Activated naive CD4-positive, alpha-beta T cell treated with anti-CD3 and anti-CD28 coated beads, Interleukin-2, amount 50 U/mL, for 72 hours (primary cell): ENCODE measurements at regions not wholly inside any gene's neighbourhood (a gene's known extent, or its start where the extent isn't known, plus 50 kb on each side); places are given as distances from the start of the nearest gene placed in this dataset.
"Not testable (repeated sequence)": the region's sequence is repeated elsewhere in the genome, so short reads cannot be mapped to it uniquely, and the experiment has no call there.

Experiments
- ATAC-seq, 2 donors: fragments of 150-1000 bp; cut with Tn5 transposase; 2 replicates each; pipeline ENCODE4 v1.10.0; 2021; ENCODE audit warnings: mild to moderate bottlenecking in 2 of 2, moderate library complexity in 2 of 2
- DNase-seq, 2 donors: peaks; one replicate each; pipeline ENCODE4 v3.0.0; 2021 to 2022; ENCODE audit warnings: low spot score in 2 of 2
- H3K27ac Mint-ChIP-seq, 2 donors: one replicate each; pipeline ENCODE4 v1.8.0; 2022; ENCODE audit warnings: mild to moderate bottlenecking in 2 of 2, mixed read lengths in 2 of 2
- H3K36me3 Mint-ChIP-seq, 2 donors: one replicate each; pipeline ENCODE4 v1.8.0; 2022; ENCODE audit warnings: mixed read lengths in 2 of 2
- H3K9me3 Mint-ChIP-seq, 2 donors: one replicate each; pipeline ENCODE4 v1.8.0; 2022; ENCODE audit warnings: mixed read lengths in 2 of 2

DNA sequence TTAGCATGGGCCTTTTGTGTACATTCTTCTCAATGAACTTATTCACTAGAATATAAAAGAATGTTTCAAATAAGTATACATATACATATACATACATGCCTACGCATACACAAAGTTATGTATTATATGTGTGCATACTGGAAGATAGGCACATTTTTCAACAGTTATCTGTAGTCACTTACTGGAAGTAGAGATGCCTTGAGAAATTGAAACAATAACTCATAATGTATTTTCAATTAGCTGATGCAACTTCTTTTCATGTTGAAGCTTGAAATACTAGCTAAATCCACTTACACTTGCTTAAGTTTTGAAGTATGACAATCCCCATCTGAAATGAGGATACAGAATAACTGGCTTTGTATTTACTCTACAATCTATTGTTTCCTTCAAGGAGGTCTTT lies 469.0 kb upstream of the PTGER4 start:
- H3K27ac Mint-ChIP-seq, result peak overlapping the region in 1 of 2 donors; percentile 98
- H3K36me3 Mint-ChIP-seq, result peaks cover 0 to 61% of the 10 kb centered on the region in 2 donors
- H3K9me3 Mint-ChIP-seq, result peaks cover 0 to 30% of the 10 kb centered on the region in 2 donors
- peak in 1 of 2 donors; percentile 81 for ATAC-seq
- no peak for DNase-seq

DNA sequence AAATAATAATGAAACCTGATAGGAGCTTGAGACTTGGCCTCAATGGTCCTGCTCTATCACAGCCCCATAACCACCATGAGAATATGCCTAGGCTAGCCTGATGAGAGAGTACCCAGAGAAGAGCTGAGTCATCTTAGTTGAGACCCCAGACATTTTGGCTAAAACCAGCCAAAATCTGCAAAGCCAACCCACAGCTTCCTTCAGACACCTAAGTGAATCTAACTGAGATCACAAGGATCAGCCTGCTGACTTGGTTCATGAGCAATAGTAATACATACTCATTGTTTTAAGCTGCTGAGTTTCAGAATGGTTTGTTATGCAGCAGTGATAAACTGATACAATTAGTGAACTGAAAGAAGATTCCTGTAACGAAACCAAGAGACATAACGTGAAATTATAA lies 473.7 kb upstream of the PTGER4 start:
- Mint-ChIP-seq H3K27ac (no peak overlapping the region), H3K36me3 (peaks cover 0 to 47% of the 10 kb centered on the region in 2 donors), H3K9me3 (peaks cover 0 to 24% of the 10 kb centered on the region in 2 donors)
- DNase-seq, result no peak
- peak; percentile 60 to 67 for ATAC-seq

DNA sequence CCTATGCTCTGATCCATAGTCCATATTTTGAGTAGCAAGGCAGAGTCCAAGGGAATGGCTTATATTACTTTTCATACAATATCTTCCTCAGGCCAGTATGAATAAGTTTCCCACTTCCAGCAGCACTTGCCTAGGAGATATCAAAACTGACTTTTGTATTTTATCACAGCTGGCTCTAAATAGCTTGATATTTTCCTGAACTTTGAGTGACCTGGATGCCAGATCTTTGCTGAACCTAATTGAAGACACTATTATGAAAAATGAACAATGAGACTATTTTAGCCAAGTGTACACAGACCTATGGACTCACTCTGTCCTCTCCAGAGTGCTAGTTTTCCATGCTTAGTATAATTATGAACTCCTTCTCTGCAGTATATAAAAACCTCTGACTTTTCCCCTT lies 475.6 kb upstream of the PTGER4 start:
- H3K36me3 Mint-ChIP-seq, result peaks cover 0 to 44% of the 10 kb centered on the region in 2 donors
- no peak overlapping the region for H3K27ac Mint-ChIP-seq
- no peak for DNase-seq
- peaks cover 0 to 24% of the 10 kb centered on the region in 2 donors for H3K9me3 Mint-ChIP-seq
- no peak for ATAC-seq

DNA sequence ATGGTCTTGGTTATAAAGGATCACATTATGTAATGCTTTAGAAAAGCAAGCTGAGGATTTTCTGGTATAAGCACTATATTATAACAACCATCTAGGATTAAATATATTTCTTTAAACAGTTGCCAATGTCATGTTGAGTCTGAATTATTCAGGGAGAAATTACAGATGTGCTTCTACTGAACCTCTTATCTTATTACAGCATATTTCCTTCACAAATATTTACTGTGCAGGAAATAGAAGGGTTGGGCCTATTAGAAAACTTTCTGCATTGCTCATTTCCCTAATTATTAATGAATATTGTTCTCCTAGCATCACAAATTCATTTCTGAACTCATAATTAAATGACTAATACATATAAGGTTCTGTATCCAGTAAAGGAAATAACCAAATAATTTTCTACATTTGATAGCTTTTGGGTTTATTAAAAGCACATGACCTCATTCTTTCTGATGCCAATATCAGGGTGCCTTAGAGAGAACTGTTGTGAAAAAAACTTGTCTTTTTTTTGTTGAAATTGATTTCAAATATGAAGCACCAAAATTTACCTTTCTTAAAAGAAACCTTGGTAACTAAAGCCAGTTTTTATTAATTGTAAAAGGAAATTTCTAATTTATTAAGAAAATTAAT lies 476.8 kb upstream of the PTGER4 start:
- no peak for ATAC-seq
- Mint-ChIP-seq H3K27ac (no peak overlapping the region), H3K9me3 (peaks cover 0 to 17% of the 10 kb centered on the region in 2 donors), H3K36me3 (peaks cover 0 to 34% of the 10 kb centered on the region in 2 donors)
- DNase-seq, result no peak

DNA sequence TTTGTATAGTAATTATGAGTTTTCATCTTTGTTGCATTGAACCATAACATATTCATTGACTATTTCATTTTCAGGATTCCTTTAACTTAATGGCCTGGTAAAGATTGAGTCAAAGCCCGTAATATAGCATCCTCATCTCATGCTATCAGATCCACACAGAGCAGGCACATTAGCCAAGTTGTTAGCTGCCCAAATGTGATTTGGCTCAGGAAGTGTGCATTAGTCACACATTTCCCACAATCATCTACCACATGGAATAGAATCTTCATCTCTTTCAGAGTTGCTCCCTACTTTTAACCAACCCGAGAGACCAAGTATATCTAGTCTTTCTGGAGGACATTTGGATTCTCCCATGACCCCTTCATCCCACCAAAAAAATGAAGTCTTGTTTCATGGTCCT lies 481.0 kb upstream of the PTGER4 start:
- no peak overlapping the region for H3K27ac Mint-ChIP-seq
- ATAC-seq (no peak), DNase-seq (no peak)
- H3K36me3 Mint-ChIP-seq, result peaks cover 0 to 6% of the 10 kb centered on the region in 2 donors
- peaks cover 0 to 7% of the 10 kb centered on the region in 2 donors for H3K9me3 Mint-ChIP-seq

DNA sequence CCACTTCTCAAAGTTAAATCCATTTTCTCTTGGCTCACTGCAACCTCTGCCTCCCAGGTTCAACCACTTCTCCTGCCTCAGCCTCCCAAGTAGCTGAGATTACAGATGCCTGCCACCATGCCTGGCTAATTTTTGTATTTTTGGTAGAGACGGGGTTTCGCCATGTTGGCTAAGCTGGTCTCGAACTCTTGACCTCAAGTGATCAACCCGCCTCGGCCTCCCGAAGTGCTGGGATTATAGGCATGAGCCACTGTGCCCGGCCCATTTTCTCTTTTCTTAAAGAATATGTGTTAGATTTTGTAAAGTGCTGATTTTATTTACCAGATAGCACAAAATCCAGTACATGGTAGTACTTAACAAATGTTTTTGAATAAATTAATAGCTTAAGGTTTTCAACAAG lies 484.1 kb upstream of the PTGER4 start:
- DNase-seq, H3K27ac Mint-ChIP-seq, ATAC-seq, H3K9me3 Mint-ChIP-seq, H3K36me3 Mint-ChIP-seq: not testable (repeated sequence)

DNA sequence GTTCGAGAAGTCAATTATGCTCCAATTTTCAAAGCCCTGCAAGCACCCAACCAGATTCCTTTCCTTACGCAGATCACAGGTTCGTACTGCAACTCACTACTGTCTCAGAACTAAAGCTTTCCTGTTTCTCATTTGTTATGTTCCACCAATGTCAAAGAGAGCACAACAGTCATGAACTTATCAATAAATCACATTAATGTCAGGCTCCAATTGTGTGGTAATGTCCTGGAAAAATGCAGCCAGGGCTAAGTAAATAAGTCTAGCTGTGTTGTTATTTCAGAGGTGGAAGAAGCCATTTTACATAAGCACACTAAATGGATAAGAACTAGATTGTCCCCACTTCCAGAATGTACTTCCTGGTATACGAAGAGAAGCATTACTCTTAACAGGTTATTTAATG lies 488.6 kb upstream of the PTGER4 start:
- Mint-ChIP-seq H3K36me3 (no peaks in the 10 kb centered on the region), H3K27ac (no peak overlapping the region), H3K9me3 (peaks cover 0 to 8% of the 10 kb centered on the region in 2 donors)
- ATAC-seq (no peak), DNase-seq (no peak)

DNA sequence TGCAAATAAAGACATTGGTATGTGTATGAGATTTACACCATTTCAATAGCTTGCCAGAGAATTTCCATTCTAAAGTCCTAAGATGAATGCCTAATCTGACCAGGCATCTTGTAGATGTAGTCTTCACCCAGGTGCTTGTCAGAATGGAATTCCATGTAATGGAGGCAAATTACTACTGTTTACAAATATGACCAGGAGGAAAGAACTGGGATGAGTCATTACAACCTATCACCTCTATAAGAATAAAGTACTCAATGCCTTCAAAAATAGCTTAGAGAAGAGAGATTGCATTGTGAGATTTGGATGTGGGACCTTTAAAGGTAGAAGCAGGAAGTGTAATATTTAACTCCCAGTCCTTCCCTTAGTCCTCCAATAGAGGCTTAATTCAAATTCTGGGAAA lies 507.0 kb upstream of the PTGER4 start:
- ATAC-seq, result no peak
- peaks cover 17 to 47% of the 10 kb centered on the region in 2 donors for H3K9me3 Mint-ChIP-seq
- peaks cover 15 to 39% of the 10 kb centered on the region in 2 donors for H3K36me3 Mint-ChIP-seq
- no peak overlapping the region for H3K27ac Mint-ChIP-seq
- DNase-seq, result no peak

DNA sequence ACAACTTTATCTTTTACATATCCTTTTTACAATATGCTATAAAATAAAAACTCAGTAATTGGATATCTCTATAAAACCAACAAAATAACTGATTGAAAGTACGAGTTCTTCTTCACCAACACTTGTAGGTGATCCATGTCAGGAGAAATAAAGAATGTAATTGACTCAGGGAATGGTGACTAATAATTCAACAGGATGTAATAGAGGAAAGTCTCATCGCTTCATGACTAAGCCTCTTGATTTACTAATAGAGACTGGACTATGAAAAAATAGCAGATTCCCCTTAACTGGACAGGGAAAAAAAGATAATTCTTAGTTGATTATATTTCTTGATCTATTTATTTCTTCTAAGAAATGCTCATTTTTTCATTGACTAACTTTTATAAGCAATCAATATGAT lies 507.7 kb upstream of the PTGER4 start:
- DNase-seq, result no peak

DNA sequence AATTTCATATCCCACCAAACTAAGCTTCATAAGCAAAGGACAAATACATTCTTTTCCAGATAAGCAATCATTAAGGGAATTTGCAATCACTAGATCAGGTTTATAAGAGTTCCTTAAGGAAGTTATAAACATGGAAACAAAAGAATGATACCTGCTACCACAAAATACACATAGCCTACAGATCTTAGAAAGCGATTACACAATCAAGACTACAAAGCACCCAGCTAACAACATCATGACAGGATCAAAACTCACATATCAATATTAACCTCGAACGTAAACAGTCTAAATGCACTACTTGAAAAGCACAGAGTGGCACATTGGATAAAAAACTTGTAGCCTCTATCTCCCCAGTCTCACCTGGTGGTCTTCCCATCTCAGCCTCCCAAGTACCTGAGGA lies 512.4 kb upstream of the PTGER4 start:
- peaks cover 15 to 27% of the 10 kb centered on the region in 2 donors for H3K36me3 Mint-ChIP-seq
- ATAC-seq (no peak), DNase-seq (no peak)
- peaks cover 13 to 23% of the 10 kb centered on the region in 2 donors for H3K9me3 Mint-ChIP-seq
- no peak overlapping the region for H3K27ac Mint-ChIP-seq

More for the DNA sequence above, 507.7 kb upstream of the PTGER4 start:
- peaks cover 17 to 47% of the 10 kb centered on the region in 2 donors for H3K9me3 Mint-ChIP-seq
- ATAC-seq, result no peak
- no peak overlapping the region for H3K27ac Mint-ChIP-seq
- H3K36me3 Mint-ChIP-seq, result peaks cover 15 to 37% of the 10 kb centered on the region in 2 donors

DNA sequence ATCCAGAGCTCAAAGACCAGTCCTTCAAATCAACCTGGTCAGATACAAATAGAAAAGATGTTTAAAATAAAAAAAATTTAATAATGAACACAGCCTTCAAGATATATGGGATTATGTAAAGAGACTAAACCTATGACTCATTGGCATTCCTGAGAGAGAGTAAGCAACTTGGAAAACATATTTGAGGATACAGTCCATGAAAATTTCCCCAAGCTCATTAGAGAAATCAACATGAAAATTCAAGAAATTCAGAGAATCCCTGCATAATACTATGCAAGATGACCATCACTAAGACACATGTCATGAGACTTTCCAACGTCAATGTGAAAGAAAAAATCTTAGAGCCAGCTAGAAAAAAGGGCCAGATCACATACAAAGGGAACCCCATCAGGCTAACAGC lies 512.9 kb upstream of the PTGER4 start:
- H3K27ac Mint-ChIP-seq, result no peak overlapping the region
- H3K36me3 Mint-ChIP-seq, result peaks cover 15 to 27% of the 10 kb centered on the region in 2 donors
- peaks cover 13 to 23% of the 10 kb centered on the region in 2 donors for H3K9me3 Mint-ChIP-seq
- ATAC-seq (no peak), DNase-seq (no peak)

DNA sequence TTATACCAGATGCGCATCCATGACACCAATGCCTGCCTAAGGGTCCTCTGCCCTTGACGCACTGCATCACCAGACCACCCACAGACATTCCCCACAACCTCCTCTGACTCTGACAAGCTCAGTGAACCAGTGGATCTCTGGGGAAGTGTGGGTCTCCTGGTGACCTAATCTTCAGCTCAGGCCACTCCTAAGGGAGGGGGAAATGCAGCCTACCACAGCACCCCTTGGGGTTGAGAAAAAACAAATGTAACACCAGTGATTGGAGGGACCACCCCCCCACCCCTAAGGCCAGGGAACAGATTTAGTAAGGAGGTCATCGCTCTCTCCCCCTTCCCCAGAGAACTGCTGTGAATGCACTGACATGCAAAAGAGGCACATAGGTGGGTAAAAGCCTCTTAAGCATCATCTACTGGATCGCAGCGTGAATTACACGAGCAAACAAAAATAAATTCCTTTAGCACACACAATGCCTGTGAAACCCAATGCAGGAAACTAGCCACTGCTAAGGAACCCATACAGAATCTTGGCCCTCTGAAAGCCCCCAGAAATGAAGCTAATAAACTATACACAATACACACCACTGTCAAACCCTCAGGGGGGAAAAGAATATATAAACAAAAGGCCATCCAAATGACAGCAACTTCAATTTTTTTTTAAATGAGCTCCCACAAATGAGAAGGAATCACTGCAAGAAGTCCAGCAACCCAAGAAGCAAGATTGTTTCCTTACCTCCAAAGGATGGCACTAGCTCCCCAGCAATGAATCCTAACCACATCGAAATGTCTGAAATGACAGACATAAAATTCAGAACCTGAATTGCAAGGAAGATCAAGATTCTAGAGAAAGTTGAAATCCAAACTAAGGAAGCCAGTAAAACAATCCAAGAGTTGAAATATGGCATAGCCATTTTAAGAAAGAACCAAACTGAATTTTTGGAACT lies 513.7 kb upstream of the PTGER4 start:
- Mint-ChIP-seq H3K36me3 (peaks cover 15 to 27% of the 10 kb centered on the region in 2 donors), H3K9me3 (peaks cover 10 to 20% of the 10 kb centered on the region in 2 donors), H3K27ac (no peak overlapping the region)
- DNase-seq (no peak), ATAC-seq (no peak)

DNA sequence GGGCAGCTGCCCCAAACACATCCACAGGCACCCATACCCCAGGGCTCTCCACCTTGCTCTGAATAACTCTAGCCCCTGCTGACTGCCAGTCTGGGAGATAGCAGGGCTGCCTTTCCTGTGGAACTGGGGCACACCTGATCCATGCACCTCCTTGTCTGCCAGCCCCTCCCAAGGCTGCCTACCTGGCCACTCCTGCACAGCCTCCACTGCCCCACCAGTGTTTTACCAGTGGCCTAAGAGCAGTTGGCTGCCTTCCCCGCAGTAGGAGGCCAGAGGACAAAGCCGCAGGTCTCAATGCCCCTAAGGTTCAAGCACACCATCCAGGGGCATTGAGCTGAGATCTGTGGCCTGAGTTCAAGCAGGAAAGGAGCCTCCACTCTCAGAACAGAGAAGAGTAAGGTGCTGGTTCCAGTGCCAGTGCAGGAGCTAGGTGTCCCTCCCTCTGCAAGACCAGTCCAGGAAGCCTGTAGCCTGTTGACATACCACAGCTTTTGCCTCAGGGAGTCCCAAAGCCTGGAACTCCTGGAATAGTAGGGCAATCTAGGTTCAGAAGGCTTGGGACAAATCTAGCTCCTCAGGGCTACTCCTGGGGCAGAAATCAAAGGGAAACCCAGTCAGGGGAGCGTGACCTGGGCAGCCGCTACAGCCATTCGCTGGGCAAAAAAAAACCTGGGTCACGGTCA lies 514.5 kb upstream of the PTGER4 start:
- H3K27ac Mint-ChIP-seq, result no peak overlapping the region
- DNase-seq (no peak), ATAC-seq (no peak)
- H3K36me3 Mint-ChIP-seq, result peaks cover 14 to 20% of the 10 kb centered on the region in 2 donors
- peaks cover 10 to 17% of the 10 kb centered on the region in 2 donors for H3K9me3 Mint-ChIP-seq

DNA sequence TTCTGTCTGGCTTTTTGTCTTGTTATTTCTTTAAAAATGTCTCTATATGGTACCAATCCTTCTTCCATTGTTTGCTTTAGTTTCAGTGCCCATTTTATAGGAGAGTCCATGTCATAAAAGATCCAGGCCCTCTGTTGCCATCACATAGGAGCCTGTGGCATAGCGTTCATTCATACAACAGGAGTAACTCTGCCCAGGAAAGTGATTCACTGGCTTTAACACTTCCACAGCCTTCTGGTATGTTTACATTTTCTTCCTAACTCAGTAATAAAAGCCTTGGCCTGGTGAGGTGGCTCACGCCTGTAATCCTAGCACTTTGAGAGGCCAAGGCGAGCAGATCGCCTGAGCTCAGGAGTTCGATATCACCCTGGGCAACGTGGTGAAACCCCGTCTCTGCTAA lies 519.3 kb upstream of the PTGER4 start:
- H3K36me3 Mint-ChIP-seq, result no peaks in the 10 kb centered on the region
- H3K9me3 Mint-ChIP-seq, result peaks cover 0 to 4% of the 10 kb centered on the region in 2 donors
- DNase-seq (no peak), ATAC-seq (no peak)
- H3K27ac Mint-ChIP-seq, result no peak overlapping the region

DNA sequence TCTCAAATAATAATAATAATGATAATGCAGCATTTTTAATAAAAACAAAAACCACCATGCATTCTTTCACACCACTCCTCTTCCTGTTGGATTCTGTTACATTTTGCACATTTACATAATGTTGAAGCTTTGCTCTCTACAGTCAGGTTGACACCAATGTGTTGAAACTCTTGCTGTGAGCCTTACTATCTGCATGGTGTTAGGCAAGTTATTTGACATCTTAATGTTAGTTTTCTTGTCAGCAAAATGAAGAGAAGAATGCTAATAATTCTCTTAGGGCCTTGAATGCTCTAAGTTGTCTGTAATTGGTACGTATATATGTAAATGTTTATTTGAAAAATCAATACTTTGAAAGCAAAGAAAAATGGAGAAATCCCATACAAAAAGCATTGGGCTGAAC lies 525.5 kb upstream of the PTGER4 start:
- Mint-ChIP-seq H3K27ac (no peak overlapping the region), H3K36me3 (no peaks in the 10 kb centered on the region), H3K9me3 (no peaks in the 10 kb centered on the region)
- no peak for ATAC-seq
- DNase-seq, result no peak

DNA sequence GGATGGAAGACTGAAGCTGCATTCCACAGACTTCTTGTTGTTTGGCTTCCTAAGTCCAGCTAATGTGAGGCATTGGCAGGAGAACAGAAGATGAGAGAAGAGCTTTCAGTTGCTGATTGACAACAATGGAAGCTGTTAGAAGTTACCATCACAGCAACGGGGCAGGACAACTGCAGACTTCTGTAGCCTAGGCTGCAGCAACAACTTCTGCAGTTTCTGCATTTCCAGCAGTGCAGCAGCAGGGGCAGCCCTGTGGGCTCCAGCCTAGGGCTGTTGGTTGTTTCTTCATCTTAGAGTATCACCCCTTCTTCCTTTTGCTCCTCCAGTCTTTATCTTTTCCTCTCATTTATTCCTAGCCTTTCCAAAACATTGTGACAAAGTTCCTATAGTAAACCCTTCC lies 528.8 kb upstream of the PTGER4 start:
- H3K36me3 Mint-ChIP-seq, result no peaks in the 10 kb centered on the region
- DNase-seq (no peak), ATAC-seq (no peak)
- H3K9me3 Mint-ChIP-seq, result no peaks in the 10 kb centered on the region
- peak overlapping the region in 1 of 2 donors; percentile 46 for H3K27ac Mint-ChIP-seq

DNA sequence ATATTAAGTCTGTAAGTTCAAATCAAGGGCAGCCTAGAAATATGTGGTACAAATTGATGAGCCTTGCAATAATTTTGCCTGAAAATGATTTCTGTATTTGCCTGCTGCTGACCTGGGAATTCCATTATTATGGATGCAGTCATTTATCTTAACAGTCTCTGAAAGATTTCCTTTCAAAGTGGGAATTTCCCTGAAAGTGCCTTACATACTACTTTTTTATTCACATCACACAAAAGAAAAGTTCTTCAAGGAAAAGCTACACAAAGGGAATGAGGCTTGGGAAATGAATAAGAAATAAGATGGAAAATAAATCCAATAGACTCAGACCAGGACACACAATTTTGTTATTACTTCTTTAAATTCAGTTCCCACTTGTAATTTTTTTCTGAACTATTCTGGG lies 537.8 kb upstream of the PTGER4 start:
- ATAC-seq, result no peak
- Mint-ChIP-seq H3K27ac (peak overlapping the region in 1 of 2 donors; percentile 35), H3K36me3 (no peaks in the 10 kb centered on the region), H3K9me3 (no peaks in the 10 kb centered on the region)
- no peak for DNase-seq
